ENCODE measurements at regions not wholly inside any gene's neighbourhood (a gene's known extent, or its start where the extent isn't known, plus 50 kb on each side); places are given as distances from the start of the nearest gene placed in this dataset.

DNA sequence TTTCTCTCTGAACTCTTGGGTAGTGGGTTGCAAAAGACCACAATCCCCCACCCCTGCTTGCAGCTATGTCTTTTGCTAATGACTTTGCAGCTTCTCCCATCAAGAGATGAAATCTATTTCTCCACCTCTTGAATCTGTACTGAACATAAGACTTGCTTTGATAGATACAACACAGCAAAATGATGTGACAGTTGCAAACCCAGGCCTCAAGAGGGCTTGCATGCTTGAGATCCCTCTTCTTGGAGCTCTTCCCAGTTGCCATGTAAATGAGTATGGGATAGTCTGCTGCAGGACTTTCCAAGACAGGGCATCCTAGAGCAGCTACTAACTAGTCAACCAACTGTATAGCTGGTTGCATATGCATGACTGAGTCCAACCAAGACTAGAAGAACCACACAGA lies 783.6 kb downstream of the PDCD6IP start:
- TF ChIP-seq, protein P1, sequence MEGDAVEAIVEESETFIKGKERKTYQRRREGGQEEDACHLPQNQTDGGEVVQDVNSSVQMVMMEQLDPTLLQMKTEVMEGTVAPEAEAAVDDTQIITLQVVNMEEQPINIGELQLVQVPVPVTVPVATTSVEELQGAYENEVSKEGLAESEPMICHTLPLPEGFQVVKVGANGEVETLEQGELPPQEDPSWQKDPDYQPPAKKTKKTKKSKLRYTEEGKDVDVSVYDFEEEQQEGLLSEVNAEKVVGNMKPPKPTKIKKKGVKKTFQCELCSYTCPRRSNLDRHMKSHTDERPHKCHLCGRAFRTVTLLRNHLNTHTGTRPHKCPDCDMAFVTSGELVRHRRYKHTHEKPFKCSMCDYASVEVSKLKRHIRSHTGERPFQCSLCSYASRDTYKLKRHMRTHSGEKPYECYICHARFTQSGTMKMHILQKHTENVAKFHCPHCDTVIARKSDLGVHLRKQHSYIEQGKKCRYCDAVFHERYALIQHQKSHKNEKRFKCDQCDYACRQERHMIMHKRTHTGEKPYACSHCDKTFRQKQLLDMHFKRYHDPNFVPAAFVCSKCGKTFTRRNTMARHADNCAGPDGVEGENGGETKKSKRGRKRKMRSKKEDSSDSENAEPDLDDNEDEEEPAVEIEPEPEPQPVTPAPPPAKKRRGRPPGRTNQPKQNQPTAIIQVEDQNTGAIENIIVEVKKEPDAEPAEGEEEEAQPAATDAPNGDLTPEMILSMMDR (conservative IDR thresholded peaks at IDR 0.05), result no peak
- no peak for TF ChIP-seq EZH2 (IDR thresholded peaks at IDR 0.05; ENCODE audit: low read depth)
